HG02642 (cell line): ENCODE measurements at regions not wholly inside any gene's neighbourhood (a gene's known extent, or its start where the extent isn't known, plus 50 kb on each side); places are given as distances from the start of the nearest gene placed in this dataset.
"Not testable (repeated sequence)": the region's sequence is repeated elsewhere in the genome, so short reads cannot be mapped to it uniquely, and the experiment has no call there.

Experiments used
- ATAC-seq: cut with Tn5 transposase; IDR thresholded peaks from one replicate; pipeline ENCODE4 v1.9.1; 2021; ENCODE audit warnings: mild to moderate bottlenecking; ENCODE audit not compliant: unreplicated experiment, poor library complexity

DNA sequence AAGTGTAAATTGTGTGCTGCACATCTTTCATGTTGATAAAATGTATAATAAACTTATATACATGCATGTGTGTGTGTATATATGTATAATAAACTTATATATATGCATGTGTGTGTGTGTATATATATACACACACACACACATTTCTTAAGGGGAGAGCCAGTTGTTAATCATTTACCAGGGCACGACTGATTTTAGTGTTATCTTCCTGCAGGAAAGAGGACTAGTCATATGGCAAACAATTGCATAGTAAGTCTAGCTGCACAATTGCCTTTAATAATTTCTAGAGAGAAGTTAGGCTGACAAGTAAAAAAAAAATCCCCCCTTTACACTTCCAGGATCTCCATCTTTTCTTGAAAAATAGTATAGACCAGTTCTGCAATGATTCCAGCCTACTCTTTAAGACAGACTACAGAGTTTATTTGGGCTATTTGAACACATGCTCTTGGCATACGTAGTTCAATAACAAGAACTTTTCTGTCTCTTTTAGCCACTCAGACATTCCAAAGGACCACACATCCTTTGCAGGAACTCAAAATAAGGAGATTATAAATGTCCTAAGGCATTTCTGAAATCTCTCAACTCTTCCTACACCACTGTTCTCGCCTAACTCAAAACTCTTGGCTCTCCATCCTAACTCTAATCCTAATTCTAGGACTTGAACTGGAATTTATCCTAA, 163.6 kb upstream of the SETMAR start:
- ATAC-seq: no peak

DNA sequence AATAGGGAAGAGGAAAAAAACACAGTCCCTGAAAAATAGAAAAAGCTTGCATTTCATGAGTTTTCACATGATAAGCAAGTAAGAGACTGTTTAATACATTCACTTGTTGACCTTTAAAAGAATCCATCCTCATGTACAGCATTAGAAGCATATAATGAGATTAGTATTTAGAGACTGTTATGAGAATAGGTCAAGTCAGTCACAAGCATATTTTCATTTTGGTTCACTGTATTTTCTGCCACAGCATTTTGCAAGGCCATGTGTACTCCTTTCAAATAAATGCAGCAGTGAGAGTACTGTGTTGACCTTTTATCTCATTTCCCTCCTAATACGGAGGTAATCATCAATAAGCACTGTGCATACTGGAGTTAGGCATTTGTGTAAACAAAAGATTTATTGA, 162.2 kb upstream of the SETMAR start:
- no peak for ATAC-seq

DNA sequence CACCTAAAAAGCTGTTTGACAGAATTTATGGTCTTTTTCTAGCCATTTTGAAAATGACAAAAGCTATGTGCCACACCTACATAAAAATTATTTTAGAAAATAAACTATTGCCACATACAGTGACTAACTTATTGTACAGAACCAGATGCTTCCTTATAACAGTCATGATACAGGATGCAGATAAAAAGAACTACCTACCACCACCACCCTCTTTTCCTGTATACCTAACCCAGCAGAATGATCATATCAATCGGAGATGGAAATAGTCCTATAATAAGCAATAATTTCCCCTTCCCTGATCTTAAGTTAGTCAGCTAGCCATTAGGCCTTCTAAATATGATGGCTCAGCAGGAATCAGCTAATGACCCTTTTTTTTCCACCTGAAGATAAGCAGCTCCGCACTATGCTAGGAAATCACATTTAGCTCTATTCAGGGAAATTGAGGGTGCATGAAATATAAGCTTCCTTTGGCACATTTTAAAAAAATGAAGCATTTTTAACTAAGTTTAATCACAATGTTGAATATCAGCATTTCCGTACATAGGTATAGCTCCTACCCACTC, 155.5 kb upstream of the SETMAR start:
- no peak for ATAC-seq

DNA sequence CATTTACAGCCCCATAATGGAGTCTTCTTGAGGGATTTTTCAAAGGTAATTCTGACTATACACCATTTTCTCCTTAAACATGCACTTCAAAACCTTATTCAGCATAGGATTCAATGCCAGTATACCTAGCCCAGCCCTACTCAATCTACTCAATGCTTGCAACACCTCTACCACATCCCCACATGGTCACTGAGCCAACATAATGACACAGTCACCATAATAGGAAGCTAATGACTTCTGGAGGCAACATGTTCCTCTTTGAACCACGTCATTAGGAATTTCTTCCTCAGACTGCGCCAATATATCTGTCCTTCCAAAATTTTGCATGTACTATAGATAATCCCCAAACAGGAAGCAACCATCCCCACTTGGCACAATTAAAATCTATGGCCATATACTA, 153.9 kb upstream of the SETMAR start:
- ATAC-seq: no peak

DNA sequence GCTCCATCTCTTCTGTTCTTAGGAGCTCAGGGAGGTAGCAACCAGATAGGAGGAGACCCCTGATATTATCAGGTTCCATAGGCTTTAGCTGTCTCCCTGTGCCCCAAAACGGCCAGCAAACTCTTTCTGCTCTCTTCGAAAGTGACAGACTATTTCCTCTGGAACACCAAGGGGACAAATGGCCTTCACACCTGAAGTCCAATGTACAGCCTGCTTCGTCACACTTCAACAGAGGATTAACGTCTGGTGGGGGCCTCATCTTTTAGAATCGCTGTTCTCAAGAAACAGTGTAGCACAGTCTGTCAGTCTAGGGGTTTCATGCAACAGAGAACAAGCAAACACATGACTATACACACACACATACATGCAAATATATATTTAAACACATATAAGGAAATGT, 152.4 kb upstream of the SETMAR start:
- no peak for ATAC-seq

DNA sequence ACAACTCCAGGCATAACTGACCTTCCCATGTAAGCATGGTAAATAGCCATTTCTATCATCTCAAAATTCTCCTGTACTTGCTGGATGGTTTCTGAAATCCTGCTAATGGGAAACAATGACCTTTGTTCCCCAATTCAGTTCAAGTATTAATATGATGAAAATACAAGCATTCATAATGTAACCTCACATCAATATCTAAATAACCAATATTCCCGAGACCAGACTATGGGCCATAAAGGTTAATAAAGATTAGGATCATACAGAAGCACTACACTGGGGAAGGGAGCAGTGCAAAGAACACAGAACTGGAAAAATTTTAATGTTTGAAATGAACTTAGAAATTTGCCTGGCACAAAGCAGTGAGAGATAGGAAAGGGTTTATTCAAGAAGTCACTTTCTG, 151.3 kb upstream of the SETMAR start:
- ATAC-seq: no peak

DNA sequence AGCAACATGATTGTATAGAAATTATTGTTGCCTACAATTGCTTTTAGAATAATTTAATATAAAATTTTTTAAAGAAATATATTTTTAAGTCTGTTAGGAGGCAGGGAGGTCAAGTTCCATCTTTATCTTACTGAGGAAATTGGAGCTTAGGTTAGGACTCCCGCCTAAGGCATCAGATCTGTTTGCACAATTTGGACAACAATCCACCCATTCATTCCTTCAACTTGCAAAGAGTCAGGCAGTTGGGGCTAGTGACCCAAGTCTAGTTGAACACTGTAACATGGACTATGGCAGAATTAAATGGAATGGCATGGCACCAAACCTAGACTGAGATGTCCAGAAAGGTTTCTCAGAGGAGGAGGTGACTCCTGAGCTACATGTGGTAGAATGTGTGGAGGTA, 149.4 kb upstream of the SETMAR start:
- no peak for ATAC-seq

DNA sequence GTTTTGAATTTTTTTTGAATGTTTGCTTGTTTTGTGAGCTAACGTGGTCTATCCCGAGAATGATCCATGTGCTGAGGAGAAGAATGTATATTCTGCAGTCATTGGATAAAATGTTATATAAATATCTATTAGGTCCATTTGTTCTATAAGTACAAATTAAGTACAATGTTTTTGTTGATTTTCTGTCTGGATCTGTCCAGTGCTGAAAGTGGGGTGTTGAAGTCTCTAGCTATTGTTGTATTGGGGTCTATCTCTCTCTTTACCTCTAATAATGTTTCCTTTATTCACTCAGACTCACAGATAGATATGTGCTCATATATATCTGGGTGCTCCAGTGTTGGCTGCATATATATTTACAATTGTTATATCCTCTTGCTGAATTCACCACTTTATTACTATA, 144.8 kb upstream of the SETMAR start:
- ATAC-seq: no peak

DNA sequence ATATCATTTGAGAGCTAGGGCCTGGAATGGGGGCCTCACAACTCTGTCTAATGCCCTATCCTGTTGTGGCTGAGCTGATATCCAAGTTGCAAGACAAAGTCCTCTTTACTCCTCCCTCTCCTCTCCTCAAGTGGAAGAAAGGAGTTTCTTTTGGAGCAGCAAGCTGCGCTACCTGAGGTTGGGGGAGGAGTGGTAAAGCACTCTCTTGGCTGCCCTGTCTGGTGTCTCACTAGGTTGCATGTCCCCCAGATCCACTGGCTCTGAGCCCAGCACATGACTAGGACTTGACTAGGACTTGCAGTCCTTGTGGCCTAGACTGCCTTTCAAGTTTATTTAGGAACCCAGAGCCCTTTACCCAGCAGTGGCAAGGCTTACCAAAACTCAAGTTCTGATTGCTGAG, 141.1 kb upstream of the SETMAR start:
- no peak for ATAC-seq

DNA sequence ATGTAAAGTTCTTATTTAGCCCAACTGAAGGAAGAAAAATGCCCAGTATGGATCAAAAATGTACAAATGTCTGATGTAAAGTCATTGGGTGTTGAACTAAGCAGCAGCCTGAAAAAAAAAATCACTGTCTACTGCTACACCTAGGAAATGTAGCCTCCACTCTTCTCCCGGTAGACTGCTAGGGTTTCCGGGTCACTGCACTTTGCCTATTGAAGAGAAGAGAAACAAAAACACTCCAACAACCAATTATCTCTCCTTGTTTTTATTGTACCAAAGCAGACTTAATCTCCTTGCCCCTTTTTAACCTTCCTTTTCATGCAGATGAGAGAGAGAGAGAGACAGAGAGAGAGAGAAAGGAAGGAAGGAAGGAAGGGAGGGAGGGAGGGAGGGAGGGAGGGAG, 140.2 kb upstream of the SETMAR start:
- ATAC-seq: no peak

DNA sequence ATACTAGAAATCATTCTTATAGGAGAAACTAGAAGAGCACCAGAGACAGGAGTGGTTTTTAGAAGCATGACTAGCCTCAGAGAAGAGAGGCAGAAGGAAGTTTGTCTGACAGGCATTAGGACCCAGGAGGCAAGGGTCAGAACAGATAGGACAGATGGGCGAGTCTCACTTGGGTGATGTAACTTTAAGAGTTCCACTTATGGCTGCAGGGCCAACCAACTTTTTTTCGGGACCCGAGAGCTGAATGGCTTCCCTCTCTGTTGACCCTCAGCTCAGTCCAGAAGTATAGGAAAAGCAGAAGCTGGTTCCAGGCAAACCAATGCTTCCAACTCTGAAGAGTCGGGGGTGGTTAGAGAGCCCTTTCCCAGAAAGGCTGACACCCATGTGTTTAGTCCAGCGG, 136.6 kb upstream of the SETMAR start:
- no peak for ATAC-seq

DNA sequence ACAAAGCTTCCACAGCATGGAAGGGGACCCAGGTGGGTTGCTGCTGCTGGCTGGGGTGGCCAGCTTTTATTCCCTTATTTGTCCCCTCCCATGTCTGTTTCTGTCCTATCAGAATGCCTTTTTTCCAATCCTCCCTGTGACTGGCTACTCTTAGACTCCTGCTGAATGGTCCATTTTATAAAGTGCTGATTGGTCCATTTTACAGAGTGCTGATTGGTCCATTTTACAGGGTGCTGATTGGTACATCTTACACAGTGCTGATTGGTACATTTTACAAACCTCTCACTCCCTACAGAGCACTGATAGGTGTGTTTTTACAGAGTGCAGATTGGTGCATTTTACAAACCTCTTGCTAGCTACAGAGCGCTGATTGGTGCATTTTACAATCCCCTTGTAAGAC, 135.9 kb upstream of the SETMAR start:
- ATAC-seq: not testable (repeated sequence)

DNA sequence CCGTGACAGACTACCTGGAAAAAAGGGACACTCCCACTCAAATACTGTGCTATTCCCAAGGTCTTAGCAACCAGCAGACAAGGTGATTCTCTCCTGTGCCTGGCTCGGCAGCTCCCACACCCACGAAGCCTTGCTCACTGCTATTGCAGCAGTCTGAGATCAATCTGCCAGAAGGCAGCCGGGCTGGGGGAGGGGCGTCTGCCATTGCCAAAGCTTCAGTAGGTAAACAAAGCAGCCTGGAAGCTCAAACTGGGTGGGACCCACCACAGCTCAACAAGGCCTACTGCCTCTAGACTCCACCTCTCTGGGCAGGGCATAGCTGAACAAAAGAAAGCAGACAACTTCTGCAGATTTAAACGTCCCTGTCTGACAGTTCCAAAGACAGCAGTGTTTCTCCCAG, 128.4 kb upstream of the SETMAR start:
- no peak for ATAC-seq

DNA sequence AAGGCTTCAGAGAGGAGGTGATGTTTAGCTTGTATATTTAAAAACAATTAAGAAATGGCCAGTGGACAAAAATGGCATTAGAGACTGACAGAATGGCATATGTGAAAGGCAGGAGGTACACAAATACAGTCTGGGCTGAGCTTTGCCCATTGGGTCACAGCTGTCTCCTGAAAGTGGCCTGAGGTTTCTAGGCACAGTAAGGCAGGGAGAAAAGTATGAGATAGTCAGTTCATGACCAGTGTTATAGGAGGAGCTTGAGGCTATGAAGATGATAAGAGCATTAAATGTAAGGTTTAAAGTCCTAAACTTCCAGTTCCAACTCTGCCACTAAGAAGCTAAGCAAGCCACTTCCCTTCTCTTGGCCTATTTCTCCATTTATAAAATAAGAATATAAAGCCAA, 111.2 kb upstream of the SETMAR start:
- no peak for ATAC-seq

DNA sequence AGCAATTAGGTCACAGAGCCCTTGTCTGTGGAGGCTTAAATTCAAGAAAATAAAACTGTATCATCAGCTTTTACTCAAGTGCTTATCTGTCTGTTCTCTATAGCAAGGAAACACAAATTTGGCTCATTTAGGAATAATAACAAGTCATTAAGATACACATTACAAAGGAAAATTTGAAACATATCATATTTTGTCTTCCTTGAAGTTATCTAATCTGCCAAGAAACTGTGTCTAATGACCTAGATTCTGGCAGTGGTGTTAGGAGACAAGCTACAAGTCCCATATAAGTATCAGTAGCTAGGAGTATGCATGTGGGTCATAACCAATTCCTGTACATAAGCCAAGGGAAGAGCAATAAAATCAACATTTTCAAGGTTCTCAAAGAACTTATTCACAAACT, 108.2 kb upstream of the SETMAR start:
- no peak for ATAC-seq

DNA sequence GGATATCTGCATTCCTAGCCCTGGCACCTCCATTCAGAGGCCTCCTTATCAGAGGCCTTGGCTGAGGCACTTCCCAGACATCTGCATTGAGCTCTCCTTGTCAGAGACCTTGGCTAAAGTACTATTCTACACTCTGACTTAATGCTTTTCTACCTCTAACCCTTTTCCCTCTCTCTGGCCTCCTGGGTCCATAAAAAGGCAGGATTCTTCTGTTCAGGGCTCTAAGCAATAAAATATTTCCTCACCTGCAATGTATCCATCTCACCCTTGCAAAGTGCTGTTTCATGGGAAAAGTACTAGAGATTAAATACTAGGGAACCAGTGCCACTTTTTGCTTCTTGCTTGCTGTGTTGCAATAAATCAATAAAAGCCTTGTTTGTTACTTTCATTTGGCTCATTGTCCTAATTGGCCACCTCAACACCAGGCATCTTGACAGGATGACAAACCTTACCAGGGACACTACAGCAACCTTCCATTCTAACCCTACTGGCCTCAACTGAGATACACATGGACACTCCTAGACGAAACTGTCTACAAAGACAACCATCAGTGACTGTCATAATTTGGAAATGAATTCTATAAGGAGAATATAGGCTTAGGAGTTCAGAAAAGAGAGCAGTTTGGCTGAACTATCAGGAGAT, 106.5 kb upstream of the SETMAR start:
- no peak for ATAC-seq

DNA sequence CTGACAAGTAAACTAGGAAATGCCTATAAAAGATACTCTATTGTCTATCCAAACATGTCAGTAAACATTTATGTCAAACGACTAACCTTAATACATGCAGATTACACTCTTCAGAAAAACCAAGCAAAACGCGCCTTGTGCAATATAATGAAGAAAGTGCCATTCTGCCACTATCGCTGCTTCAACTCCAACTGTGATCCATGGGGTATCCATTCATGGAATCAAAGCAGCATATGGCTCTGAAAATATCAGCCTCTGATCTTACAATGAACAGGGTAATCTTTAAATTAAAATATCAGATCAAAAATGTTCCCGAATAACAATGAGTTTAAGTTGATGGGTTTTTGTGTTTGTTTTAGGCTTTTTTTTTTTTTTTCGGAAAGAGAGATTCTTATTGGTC, 105.5 kb upstream of the SETMAR start:
- no peak for ATAC-seq

DNA sequence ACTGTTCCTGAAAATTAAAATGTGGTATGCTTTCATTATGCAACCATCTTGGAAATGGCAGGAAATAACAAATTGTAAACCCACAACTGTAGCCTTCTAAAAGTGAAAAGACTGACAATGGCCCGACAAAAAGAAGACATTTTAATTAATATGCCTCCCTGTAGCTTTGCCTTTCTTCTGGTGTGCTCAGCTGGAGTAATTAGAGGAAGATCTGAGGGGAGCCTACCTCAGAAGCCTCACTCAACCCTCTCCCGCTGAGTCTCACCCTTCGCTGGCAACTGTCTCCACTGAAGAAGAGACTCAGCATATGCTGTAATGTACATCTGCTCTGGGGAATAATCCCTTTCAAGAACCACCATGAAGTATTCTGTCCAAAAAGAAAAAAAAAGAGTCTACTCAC, 104.7 kb upstream of the SETMAR start:
- ATAC-seq: no peak

DNA sequence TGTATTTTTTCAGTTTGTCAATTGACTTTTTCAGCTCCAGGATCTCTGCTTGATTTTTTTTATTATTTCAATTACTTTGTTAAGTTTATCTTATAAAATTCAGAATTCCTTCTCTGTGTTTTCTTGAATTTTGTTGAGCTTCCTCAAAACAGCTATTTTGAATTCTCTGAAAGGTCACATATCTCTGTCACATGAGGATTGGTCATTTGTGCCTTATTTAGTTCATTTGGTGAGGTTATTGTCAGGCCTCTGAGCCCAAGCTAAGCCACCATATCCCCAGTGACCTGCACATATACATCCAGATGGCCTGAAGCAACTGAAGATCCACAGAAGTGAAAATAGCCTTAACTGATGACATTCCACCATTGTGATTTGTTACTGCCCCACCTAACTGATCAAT, 98.4 kb upstream of the SETMAR start:
- not testable (repeated sequence) for ATAC-seq

DNA sequence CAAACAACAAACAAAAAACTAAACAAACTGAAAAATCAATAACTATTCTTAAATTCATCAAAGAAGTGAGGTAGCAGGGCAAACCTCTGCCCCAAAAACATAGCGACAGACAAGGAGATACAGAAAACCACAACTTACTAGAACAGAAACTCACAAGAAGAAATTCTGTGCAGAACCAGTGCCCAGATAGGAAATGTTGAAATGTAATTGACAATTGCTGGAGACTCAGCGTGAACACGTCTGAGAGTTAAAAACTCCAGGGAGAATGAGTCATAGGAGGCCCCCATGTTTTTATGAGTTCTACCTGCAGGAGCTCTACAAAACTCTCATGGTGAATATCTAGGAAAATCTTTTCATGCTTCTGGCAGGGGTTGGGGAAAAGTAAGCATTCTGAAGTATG, 95.5 kb upstream of the SETMAR start:
- ATAC-seq: no peak

DNA sequence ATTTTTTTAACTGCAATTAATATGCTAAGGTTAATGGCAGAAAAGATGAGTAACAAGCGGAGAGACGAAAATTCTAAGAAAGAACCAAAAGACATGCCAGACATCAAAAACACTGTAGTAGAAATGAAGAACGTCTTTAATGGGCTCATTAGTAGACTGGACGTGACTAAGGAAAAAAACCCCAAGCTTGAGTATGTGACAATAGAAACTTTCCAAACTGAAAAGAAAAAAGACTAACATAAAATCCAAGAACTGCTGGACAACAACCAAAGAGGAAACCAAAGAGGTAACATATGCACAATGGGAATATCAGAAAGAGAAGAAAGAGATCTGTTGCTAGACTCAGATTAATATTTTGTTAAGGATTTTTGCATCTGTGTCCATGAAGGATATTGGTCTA, 94.6 kb upstream of the SETMAR start:
- ATAC-seq: no peak

DNA sequence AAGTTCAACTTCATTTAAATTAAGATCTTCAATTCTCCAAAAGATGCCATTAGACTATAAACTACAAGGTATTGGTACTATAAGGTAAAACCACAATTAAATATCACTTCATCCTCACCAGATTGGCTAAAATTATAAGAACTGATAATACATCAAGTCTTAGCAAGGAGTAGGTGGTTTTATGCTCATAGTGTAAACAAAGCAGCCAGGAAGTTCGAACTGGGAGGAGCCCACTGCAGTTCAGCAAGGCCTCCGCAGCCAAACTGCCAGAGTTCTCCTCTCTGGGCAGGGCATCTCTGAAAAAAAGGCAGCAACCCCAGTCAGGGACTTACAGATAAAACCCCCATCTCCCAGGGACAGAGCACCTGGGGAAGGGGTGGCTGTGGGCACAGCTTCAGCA, 91.6 kb upstream of the SETMAR start:
- no peak for ATAC-seq
